ENCODE measurements at regions not wholly inside any gene's neighbourhood (a gene's known extent, or its start where the extent isn't known, plus 50 kb on each side); places are given as distances from the start of the nearest gene placed in this dataset.
A peak's percentile ranks its signal among the peaks of the same experiment; 100 is the strongest.

- ChIA-PET POLR2A (no interaction called here), CTCF (ENCODE audit: low intra/inter-chr PET ratio, low total read pairs) (no interaction called here)
- no peaks in the 10 kb centered on the region for H3K36me3 ChIP-seq (replicated peaks in 1 of 2; ENCODE audit: control insufficient read depth in 1 of 2, insufficient read depth in 2 of 2, low read length in 2 of 2)
- FAIRE-seq (peak; percentile 53), DNase-seq (ENCODE audit: low spot score) (peak; percentile 16), ATAC-seq (peak; percentile 64)
- no peak overlapping the region for H3K27ac ChIP-seq (ENCODE audit: extremely low read length, insufficient read depth, low read length)
- no peaks in the 10 kb centered on the region for H3K9me3 ChIP-seq (ENCODE audit: low read length)
- H3K4me2 ChIP-seq (ENCODE audit: low read depth, low read length) = no peak overlapping the region
- H2AFZ ChIP-seq (ENCODE audit: low read length) = no peak overlapping the region
- H4K20me1 ChIP-seq (ENCODE audit: insufficient read depth, low read length) = no peaks in the 10 kb centered on the region
- H3K4me3 ChIP-seq (replicated peaks in 1 of 3; ENCODE audit: insufficient read depth in 1 of 3, low read depth in 2 of 3, low read length in 3 of 3) = no peak overlapping the region
- no peak overlapping the region for H3K9ac ChIP-seq (ENCODE audit: insufficient read depth, low read depth, low read length)
- in situ Hi-C loops (cut with HindIII; ENCODE audit: extremely low pct_ligation_motif_present, low pct_unique_long_range_greater_than_20kb) (no loop called here), intact Hi-C loops (cut with micrococcal nuclease; ENCODE audit: unreplicated experiment) (no loop called here)
- no peaks in the 10 kb centered on the region for H3K79me2 ChIP-seq (ENCODE audit: insufficient read depth, low read length)
- no TSS peak for BruUV-seq (replicated peaks)
- H3K4me1 ChIP-seq (ENCODE audit: insufficient read depth, low read length) = peaks cover 12% of the 10 kb centered on the region
- 5% methylated on average over 3 of the region's 3 CpGs for WGBS (ENCODE audit: low lambda C conversion rate)
- no peaks in the 10 kb centered on the region for H3K27me3 ChIP-seq (ENCODE audit: control insufficient read depth in 1 of 2, insufficient read depth in 2 of 2, low read length in 2 of 2)
- TF ChIP-seq PHF21A (CRISPR knock-in tag; IDR thresholded peaks at IDR 0.05) (no peak), CREBL2 (CRISPR knock-in tag; IDR thresholded peaks at IDR 0.05; ENCODE audit: borderline replicate concordance) (no peak), ZNF460 (CRISPR knock-in tag; IDR thresholded peaks at IDR 0.05; ENCODE audit: borderline replicate concordance) (no peak), TARDBP (CRISPR knock-in tag; IDR thresholded peaks at IDR 0.05) (no peak), ZSCAN25 (CRISPR knock-in tag; IDR thresholded peaks at IDR 0.05) (no peak), ZNF644 (CRISPR knock-in tag; IDR thresholded peaks at IDR 0.05; ENCODE audit: low read depth) (no peak), ZC3H4 (CRISPR knock-in tag; IDR thresholded peaks at IDR 0.05; ENCODE audit: borderline replicate concordance) (no peak), ZNF574 (CRISPR knock-in tag; IDR thresholded peaks at IDR 0.05) (no peak), ZNF703 (CRISPR knock-in tag; IDR thresholded peaks at IDR 0.05; ENCODE audit: borderline replicate concordance) (no peak), ZBTB38 (CRISPR knock-in tag; IDR thresholded peaks at IDR 0.05) (no peak), IRF2 (CRISPR knock-in tag; IDR thresholded peaks at IDR 0.05) (no peak), SOX6 (IDR thresholded peaks at IDR 0.05) (no peak), SOX6 (CRISPR knock-in tag; IDR thresholded peaks at IDR 0.05) (peak; percentile 42; the same call in 1 of the 2 replicates), HNF4G (IDR thresholded peaks at IDR 0.05; ENCODE audit: borderline replicate concordance, low read depth, low read length) (no peak), HNF4G (CRISPR knock-in tag; IDR thresholded peaks at IDR 0.05; ENCODE audit: borderline replicate concordance, low read depth) (no peak), GPN1 (CRISPR knock-in tag; IDR thresholded peaks at IDR 0.05; ENCODE audit: borderline replicate concordance) (no peak), MATR3 (CRISPR knock-in tag; IDR thresholded peaks at IDR 0.05) (no peak), SRF (IDR thresholded peaks at IDR 0.05; ENCODE audit: low read depth, low read length) (no peak), HNF4A (CRISPR knock-in tag; IDR thresholded peaks at IDR 0.05) (peak; percentile 49), AKAP8 (CRISPR knock-in tag; IDR thresholded peaks at IDR 0.05) (no peak), SOX13 (IDR thresholded peaks at IDR 0.05) (no peak), SOX13 (CRISPR knock-in tag; conservative IDR thresholded peaks at IDR 0.05 in 1 of 2, IDR thresholded peaks at IDR 0.05 in 1 of 2) (peak in 1 of 2 experiments; percentile 75; a peak in 2 of 4 replicates)
- TF ChIP-seq, protein P1, sequence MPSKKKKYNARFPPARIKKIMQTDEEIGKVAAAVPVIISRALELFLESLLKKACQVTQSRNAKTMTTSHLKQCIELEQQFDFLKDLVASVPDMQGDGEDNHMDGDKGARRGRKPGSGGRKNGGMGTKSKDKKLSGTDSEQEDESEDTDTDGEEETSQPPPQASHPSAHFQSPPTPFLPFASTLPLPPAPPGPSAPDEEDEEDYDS (CRISPR knock-in tag; IDR thresholded peaks at IDR 0.05) = no peak
- TF ChIP-seq, protein P2, sequence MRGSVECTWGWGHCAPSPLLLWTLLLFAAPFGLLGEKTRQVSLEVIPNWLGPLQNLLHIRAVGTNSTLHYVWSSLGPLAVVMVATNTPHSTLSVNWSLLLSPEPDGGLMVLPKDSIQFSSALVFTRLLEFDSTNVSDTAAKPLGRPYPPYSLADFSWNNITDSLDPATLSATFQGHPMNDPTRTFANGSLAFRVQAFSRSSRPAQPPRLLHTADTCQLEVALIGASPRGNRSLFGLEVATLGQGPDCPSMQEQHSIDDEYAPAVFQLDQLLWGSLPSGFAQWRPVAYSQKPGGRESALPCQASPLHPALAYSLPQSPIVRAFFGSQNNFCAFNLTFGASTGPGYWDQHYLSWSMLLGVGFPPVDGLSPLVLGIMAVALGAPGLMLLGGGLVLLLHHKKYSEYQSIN (CRISPR knock-in tag; IDR thresholded peaks at IDR 0.05; ENCODE audit: borderline replicate concordance) = no peak
Observed at GRCh38 chr6:145490068-145490467, 245.3 kb downstream of the EPM2A start.

Data from HepG2 (cell line).